Stimulated activated memory B cell treated with anti-CD40 and anti-IgM and Interleukin-4, amounts not matched to agents 10 μg/mL and 1 μg/mL and 100 μg/mL, for 72 hours (primary cell): ENCODE measurements at regions not wholly inside any gene's neighbourhood (a gene's known extent, or its start where the extent isn't known, plus 50 kb on each side); places are given as distances from the start of the nearest gene placed in this dataset.
"Not testable (repeated sequence)": the region's sequence is repeated elsewhere in the genome, so short reads cannot be mapped to it uniquely, and the experiment has no call there.

Experiments used
- ATAC-seq: fragments of 150-1000 bp; cut with Tn5 transposase; 2 replicates; pipeline ENCODE4 v1.10.0; 2021
- H3K27ac Mint-ChIP-seq: one replicate; pipeline ENCODE4 v1.8.0; 2022; ENCODE audit warnings: mild to moderate bottlenecking, mixed read lengths
- H3K27me3 Mint-ChIP-seq: one replicate; pipeline ENCODE4 v1.8.0; 2022; ENCODE audit warnings: mixed read lengths
- H3K36me3 Mint-ChIP-seq: one replicate; pipeline ENCODE4 v1.8.0; 2022; ENCODE audit warnings: mixed read lengths
- H3K4me1 Mint-ChIP-seq: one replicate; pipeline ENCODE4 v1.8.0; 2022; ENCODE audit warnings: mixed read lengths
- H3K4me3 Mint-ChIP-seq: one replicate; pipeline ENCODE4 v1.8.0; 2022; ENCODE audit warnings: mild to moderate bottlenecking, moderate library complexity, mixed read lengths
- H3K9me3 Mint-ChIP-seq: one replicate; pipeline ENCODE4 v1.8.0; 2022; ENCODE audit warnings: mixed read lengths

- peaks cover 24% of the 10 kb centered on the region for H3K4me1 Mint-ChIP-seq
- H3K27me3 Mint-ChIP-seq = no peaks in the 10 kb centered on the region
- peak overlapping the region; percentile 78 for H3K4me3 Mint-ChIP-seq
- peak overlapping the region; percentile 86 for H3K27ac Mint-ChIP-seq
- no peaks in the 10 kb centered on the region for H3K9me3 Mint-ChIP-seq
- H3K36me3 Mint-ChIP-seq = no peaks in the 10 kb centered on the region
- no peak for ATAC-seq
Measured at GRCh38 chr10:31133251-31133791, 101.7 kb upstream of the ZNF438 start.

- Mint-ChIP-seq H3K9me3 (no peaks in the 10 kb centered on the region), H3K4me3 (peak overlapping the region; percentile 78), H3K27me3 (no peaks in the 10 kb centered on the region), H3K4me1 (peaks cover 24% of the 10 kb centered on the region), H3K36me3 (no peaks in the 10 kb centered on the region), H3K27ac (peak overlapping the region; percentile 86)
- ATAC-seq = peak; percentile 82
Measured at GRCh38 chr10:31133792-31134310, 102.2 kb upstream of the ZNF438 start.

GRCh38 chr10:31134311-31134952, 102.8 kb upstream of the ZNF438 start:
- ATAC-seq = peak; percentile 65
- Mint-ChIP-seq H3K4me1 (peaks cover 24% of the 10 kb centered on the region), H3K27ac (peak overlapping the region; percentile 86), H3K9me3 (no peaks in the 10 kb centered on the region), H3K36me3 (no peaks in the 10 kb centered on the region), H3K27me3 (no peaks in the 10 kb centered on the region), H3K4me3 (peak overlapping the region; percentile 78)

GRCh38 chr10:31135171-31135570, 103.5 kb upstream of the ZNF438 start:
- ATAC-seq = no peak
- H3K27me3 Mint-ChIP-seq = no peaks in the 10 kb centered on the region
- H3K36me3 Mint-ChIP-seq = no peaks in the 10 kb centered on the region
- no peak overlapping the region for H3K4me3 Mint-ChIP-seq
- H3K4me1 Mint-ChIP-seq = peaks cover 24% of the 10 kb centered on the region
- peak overlapping the region; percentile 86 for H3K27ac Mint-ChIP-seq
- H3K9me3 Mint-ChIP-seq = no peaks in the 10 kb centered on the region

- not testable (repeated sequence) for H3K36me3 Mint-ChIP-seq, ATAC-seq, H3K9me3 Mint-ChIP-seq, H3K4me3 Mint-ChIP-seq, H3K27me3 Mint-ChIP-seq
- Mint-ChIP-seq H3K4me1 (peaks cover 24% of the 10 kb centered on the region), H3K27ac (peak overlapping the region; percentile 86)
Measured at GRCh38 chr10:31135791-31136190, 104.1 kb upstream of the ZNF438 start.

- no peaks in the 10 kb centered on the region for H3K36me3 Mint-ChIP-seq
- H3K4me1 Mint-ChIP-seq = peaks cover 24% of the 10 kb centered on the region
- no peak overlapping the region for H3K4me3 Mint-ChIP-seq
- H3K9me3 Mint-ChIP-seq = no peaks in the 10 kb centered on the region
- no peak for ATAC-seq
- no peaks in the 10 kb centered on the region for H3K27me3 Mint-ChIP-seq
- no peak overlapping the region for H3K27ac Mint-ChIP-seq
Measured at GRCh38 chr10:31136386-31136785, 104.7 kb upstream of the ZNF438 start.

GRCh38 chr10:31136930-31137885, 105.5 kb upstream of the ZNF438 start:
- H3K27ac Mint-ChIP-seq = no peak overlapping the region
- no peak for ATAC-seq
- peaks cover 24% of the 10 kb centered on the region for H3K4me1 Mint-ChIP-seq
- no peaks in the 10 kb centered on the region for H3K36me3 Mint-ChIP-seq
- H3K4me3 Mint-ChIP-seq = no peak overlapping the region
- H3K27me3 Mint-ChIP-seq = no peaks in the 10 kb centered on the region
- no peaks in the 10 kb centered on the region for H3K9me3 Mint-ChIP-seq

- no peak overlapping the region for H3K27ac Mint-ChIP-seq
- ATAC-seq = no peak
- H3K36me3 Mint-ChIP-seq = no peaks in the 10 kb centered on the region
- no peaks in the 10 kb centered on the region for H3K9me3 Mint-ChIP-seq
- H3K4me1 Mint-ChIP-seq = peaks cover 18% of the 10 kb centered on the region
- no peaks in the 10 kb centered on the region for H3K27me3 Mint-ChIP-seq
- no peak overlapping the region for H3K4me3 Mint-ChIP-seq
Measured at GRCh38 chr10:31138026-31138553, 106.4 kb upstream of the ZNF438 start.

- H3K4me3 Mint-ChIP-seq = no peak overlapping the region
- ATAC-seq = no peak
- H3K36me3 Mint-ChIP-seq = no peaks in the 10 kb centered on the region
- H3K27ac Mint-ChIP-seq = no peak overlapping the region
- H3K4me1 Mint-ChIP-seq = peaks cover 9% of the 10 kb centered on the region
- no peaks in the 10 kb centered on the region for H3K9me3 Mint-ChIP-seq
- H3K27me3 Mint-ChIP-seq = no peaks in the 10 kb centered on the region
Measured at GRCh38 chr10:31139497-31139896, 107.8 kb upstream of the ZNF438 start.

GRCh38 chr10:31140716-31141115, 109.1 kb upstream of the ZNF438 start:
- H3K27ac Mint-ChIP-seq = no peak overlapping the region
- peaks cover 4% of the 10 kb centered on the region for H3K27me3 Mint-ChIP-seq
- no peaks in the 10 kb centered on the region for H3K36me3 Mint-ChIP-seq
- no peak for ATAC-seq
- H3K4me1 Mint-ChIP-seq = no peaks in the 10 kb centered on the region
- H3K4me3 Mint-ChIP-seq = no peak overlapping the region
- no peaks in the 10 kb centered on the region for H3K9me3 Mint-ChIP-seq

GRCh38 chr10:31142026-31142425, 110.4 kb upstream of the ZNF438 start:
- Mint-ChIP-seq H3K9me3 (no peaks in the 10 kb centered on the region), H3K36me3 (no peaks in the 10 kb centered on the region), H3K27me3 (peaks cover 14% of the 10 kb centered on the region), H3K27ac (no peak overlapping the region), H3K4me1 (no peaks in the 10 kb centered on the region), H3K4me3 (no peak overlapping the region)
- ATAC-seq = no peak

GRCh38 chr10:31143331-31143935, 111.8 kb upstream of the ZNF438 start:
- H3K4me3 Mint-ChIP-seq = no peak overlapping the region
- no peaks in the 10 kb centered on the region for H3K9me3 Mint-ChIP-seq
- peaks cover 14% of the 10 kb centered on the region for H3K27me3 Mint-ChIP-seq
- no peaks in the 10 kb centered on the region for H3K36me3 Mint-ChIP-seq
- H3K4me1 Mint-ChIP-seq = no peaks in the 10 kb centered on the region
- H3K27ac Mint-ChIP-seq = no peak overlapping the region
- no peak for ATAC-seq

GRCh38 chr10:31145986-31146385, 114.3 kb upstream of the ZNF438 start:
- H3K9me3 Mint-ChIP-seq = no peaks in the 10 kb centered on the region
- peaks cover 14% of the 10 kb centered on the region for H3K27me3 Mint-ChIP-seq
- no peak overlapping the region for H3K27ac Mint-ChIP-seq
- no peaks in the 10 kb centered on the region for H3K36me3 Mint-ChIP-seq
- H3K4me3 Mint-ChIP-seq = no peak overlapping the region
- ATAC-seq = no peak
- no peaks in the 10 kb centered on the region for H3K4me1 Mint-ChIP-seq

GRCh38 chr10:31146491-31147209, 115.0 kb upstream of the ZNF438 start:
- no peak overlapping the region for H3K27ac Mint-ChIP-seq
- no peak overlapping the region for H3K4me3 Mint-ChIP-seq
- H3K36me3 Mint-ChIP-seq = no peaks in the 10 kb centered on the region
- no peak for ATAC-seq
- H3K4me1 Mint-ChIP-seq = no peaks in the 10 kb centered on the region
- peaks cover 14% of the 10 kb centered on the region for H3K27me3 Mint-ChIP-seq
- H3K9me3 Mint-ChIP-seq = no peaks in the 10 kb centered on the region
